ENCODE measurements at regions not wholly inside any gene's neighbourhood (a gene's known extent, or its start where the extent isn't known, plus 50 kb on each side); places are given as distances from the start of the nearest gene placed in this dataset.

DNA sequence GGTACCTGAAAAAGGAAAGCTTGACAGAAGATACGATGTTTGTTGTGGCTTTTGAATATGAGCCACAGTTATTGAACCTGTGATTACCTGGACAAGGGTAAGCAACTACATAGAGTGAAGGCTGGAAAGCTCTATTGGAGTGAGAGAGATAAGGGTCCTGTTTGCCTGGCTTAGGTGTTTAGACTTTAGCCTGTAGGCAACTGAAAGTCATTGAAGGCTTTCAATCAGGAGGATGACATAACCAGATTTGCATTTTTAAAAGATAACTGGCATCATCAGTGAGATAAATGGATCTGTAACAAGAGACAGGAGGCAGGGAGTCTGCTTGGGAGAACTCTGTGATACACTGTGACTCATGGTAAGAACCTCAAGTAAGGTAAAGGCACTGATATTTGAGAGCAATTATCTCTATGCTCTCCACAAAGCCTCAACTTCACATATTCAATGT, 128.9 kb upstream of the SOX5 start:
- no peak for TF ChIP-seq GATA2 (IDR thresholded peaks at IDR 0.05; ENCODE audit: low read depth, low read length)
- no peak for TF ChIP-seq GATA3 (IDR thresholded peaks at IDR 0.05; ENCODE audit: low read depth, low read length)

Data from SH-SY5Y (cell line).